GM12892 (cell line): ENCODE measurements at regions not wholly inside any gene's neighbourhood (a gene's known extent, or its start where the extent isn't known, plus 50 kb on each side); places are given as distances from the start of the nearest gene placed in this dataset.

Experiments used
- POLR2A ChIP-seq: IDR thresholded peaks from 2 replicates; pipeline ENCODE4 v1.6.1; 2011; ENCODE audit warnings: low read depth, low read length, control low read depth
- POLR2AphosphoS5 ChIP-seq: IDR thresholded peaks from 2 replicates; pipeline ENCODE4 v1.6.1; 2011; ENCODE audit warnings: low read depth, low read length, control low read depth
- TAF1 ChIP-seq: IDR thresholded peaks from 2 replicates; pipeline ENCODE4 v1.6.1; 2011; ENCODE audit warnings: low read depth, mild to moderate bottlenecking, control low read depth, low read length, borderline replicate concordance

DNA sequence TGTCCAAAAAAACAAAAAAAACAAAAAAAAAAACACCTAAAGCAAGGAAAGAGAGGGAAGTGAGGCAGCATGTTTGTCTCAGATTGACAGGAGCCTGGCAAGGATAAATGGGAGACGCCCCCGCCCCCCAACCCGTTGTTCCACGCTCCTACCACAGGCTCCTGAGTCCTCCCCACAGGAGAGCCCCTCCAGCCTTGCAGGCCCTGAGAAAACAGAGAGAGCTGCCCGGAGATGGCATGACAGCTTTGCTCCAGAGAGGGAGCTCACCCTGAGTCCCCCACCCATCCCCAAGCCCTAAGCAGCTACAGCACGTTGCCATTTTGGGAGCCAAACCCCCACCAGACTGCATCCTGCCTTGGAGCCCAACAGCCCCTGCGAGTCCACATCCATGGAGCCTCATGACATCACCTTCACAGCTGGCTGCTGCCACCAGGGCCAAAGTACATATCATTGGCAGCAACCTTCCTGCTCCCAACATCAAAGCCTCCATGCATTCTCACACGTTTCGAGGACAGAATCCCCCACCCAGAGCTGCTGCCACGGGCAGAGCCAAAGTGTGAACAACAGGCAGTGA is 1283.3 kb downstream of the TYW1 start:
- TF ChIP-seq POLR2AphosphoS5 (no peak), TAF1 (no peak), POLR2A (no peak)
